IPS-18a (cell line): ENCODE measurements at regions not wholly inside any gene's neighbourhood (a gene's known extent, or its start where the extent isn't known, plus 50 kb on each side); places are given as distances from the start of the nearest gene placed in this dataset.

Experiments used
- H3K27ac ChIP-seq: one replicate; pipeline ENCODE4 v1.5.1; 2013; ENCODE audit warnings: low read length
- H3K27me3 ChIP-seq: one replicate; pipeline ENCODE4 v1.6.1; 2013; ENCODE audit warnings: mild to moderate bottlenecking, low read length; ENCODE audit not compliant: control insufficient read depth, insufficient read depth
- H3K36me3 ChIP-seq: one replicate; pipeline ENCODE4 v1.6.1; 2013; ENCODE audit warnings: low read depth, low read length; ENCODE audit not compliant: control insufficient read depth
- H3K4me1 ChIP-seq: one replicate; pipeline ENCODE4 v1.6.1; 2013; ENCODE audit warnings: low read depth, low read length; ENCODE audit not compliant: control insufficient read depth
- H3K4me3 ChIP-seq: one replicate; pipeline ENCODE4 v1.5.1; 2013; ENCODE audit warnings: low read length
- H3K9ac ChIP-seq: one replicate; pipeline ENCODE4 v1.6.1; 2013; ENCODE audit warnings: mild to moderate bottlenecking, low read length, moderate library complexity
- H3K9me3 ChIP-seq: one replicate; pipeline ENCODE4 v1.6.1; 2013; ENCODE audit warnings: low read depth, low read length; ENCODE audit not compliant: control insufficient read depth

DNA sequence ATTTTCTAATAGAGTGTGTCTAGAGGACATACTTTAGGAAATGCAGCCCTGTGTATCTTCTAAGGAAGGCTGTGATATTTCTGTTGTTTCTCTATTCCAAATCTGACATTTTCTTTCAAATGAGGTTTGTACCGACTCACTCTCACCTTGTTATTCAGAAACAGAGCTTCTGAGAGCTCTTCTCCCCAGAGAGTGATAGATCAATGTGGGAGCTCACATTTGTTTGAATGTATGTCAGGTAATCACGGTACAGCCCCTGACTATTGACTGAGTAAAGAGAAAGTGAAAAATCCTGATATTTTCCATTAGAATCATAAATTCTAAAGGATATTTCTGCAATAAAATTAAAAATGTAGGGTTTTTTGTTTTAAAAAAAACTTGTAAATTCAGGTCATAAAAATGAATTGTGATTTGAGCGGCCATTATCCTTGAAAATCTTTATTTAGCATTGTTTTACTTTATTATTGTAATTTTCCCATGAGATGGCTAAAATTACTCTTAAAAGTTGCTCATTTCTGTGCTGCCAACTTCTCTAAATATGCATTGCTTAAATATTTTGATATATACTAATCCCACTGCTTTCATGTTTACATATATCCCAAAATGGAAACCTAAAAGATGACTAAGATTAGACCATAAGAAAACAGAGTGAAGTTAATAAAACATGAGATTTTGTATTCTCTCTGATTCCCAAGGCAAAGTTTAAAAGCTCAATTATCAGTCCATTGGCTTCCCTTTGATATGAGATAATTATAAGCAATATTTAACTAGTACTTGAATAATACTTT is 1226.8 kb upstream of the CITED2 start:
- Histone ChIP-seq H3K36me3 (no peaks in the 10 kb centered on the region), H3K27ac (no peak overlapping the region), H3K4me1 (no peaks in the 10 kb centered on the region), H3K4me3 (no peak overlapping the region), H3K9me3 (no peaks in the 10 kb centered on the region), H3K27me3 (no peaks in the 10 kb centered on the region), H3K9ac (no peak overlapping the region)

DNA sequence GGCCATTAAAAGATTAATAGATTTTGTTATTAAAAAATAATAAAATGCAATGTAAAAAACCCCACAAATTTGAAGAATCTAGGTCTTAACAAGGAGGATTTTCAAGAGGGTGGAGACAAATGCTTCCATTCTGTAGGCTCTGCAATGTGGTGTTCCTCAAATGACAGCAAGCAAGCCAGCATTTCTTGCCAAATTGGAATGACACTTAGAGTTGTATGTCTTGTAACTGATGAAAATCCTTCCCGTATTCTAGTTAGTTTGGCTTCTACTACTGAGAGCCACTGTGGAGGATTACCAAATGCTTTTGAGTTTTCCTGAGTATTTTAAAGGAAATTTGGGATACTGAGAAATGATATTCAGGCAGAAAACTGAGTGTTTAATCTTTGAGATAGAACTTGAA is 1225.5 kb upstream of the CITED2 start:
- no peak overlapping the region for H3K9ac ChIP-seq
- H3K4me1 ChIP-seq = no peaks in the 10 kb centered on the region
- no peaks in the 10 kb centered on the region for H3K27me3 ChIP-seq
- no peak overlapping the region for H3K4me3 ChIP-seq
- H3K36me3 ChIP-seq = no peaks in the 10 kb centered on the region
- no peak overlapping the region for H3K27ac ChIP-seq
- H3K9me3 ChIP-seq = no peaks in the 10 kb centered on the region

DNA sequence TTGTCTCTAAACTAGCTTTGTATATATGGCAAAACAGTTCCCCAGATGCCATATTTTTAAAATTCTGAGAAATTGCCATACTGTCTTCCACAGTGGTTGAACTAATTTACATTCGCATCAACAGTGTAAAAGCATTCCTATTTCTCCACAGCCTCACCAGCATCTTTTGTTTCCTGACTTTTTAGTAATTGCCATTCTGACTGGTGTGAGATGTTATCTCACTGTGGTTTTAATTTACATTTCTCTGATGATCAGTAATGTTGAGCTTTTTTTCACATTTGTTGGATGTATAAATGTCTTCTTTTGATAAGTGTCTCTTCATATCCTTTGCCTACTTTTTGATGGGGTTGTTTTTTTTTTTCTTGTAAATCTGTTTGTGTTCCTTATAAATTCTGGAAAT is 1222.7 kb upstream of the CITED2 start:
- Histone ChIP-seq H3K9me3 (no peaks in the 10 kb centered on the region), H3K4me1 (no peaks in the 10 kb centered on the region), H3K4me3 (no peak overlapping the region), H3K36me3 (no peaks in the 10 kb centered on the region), H3K9ac (no peak overlapping the region), H3K27me3 (no peaks in the 10 kb centered on the region), H3K27ac (no peak overlapping the region)

DNA sequence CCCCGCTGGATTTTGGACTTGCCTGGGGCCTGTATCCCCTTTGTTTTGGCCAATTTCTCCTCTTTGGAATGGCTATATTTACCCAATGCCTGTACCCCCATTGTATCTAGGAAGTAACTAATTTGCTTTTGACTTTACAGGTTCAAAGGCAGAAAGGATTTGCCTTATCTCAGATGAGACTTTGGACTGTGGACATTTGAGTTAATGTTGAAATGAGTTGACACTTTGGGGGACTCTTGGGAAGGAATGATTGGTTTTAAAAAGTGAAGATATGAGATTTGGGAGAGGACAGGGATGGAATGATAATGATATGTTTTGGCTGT is 1220.3 kb upstream of the CITED2 start:
- H3K4me1 ChIP-seq = no peaks in the 10 kb centered on the region
- H3K36me3 ChIP-seq = no peaks in the 10 kb centered on the region
- no peak overlapping the region for H3K9ac ChIP-seq
- H3K27ac ChIP-seq = no peak overlapping the region
- H3K4me3 ChIP-seq = no peak overlapping the region
- no peaks in the 10 kb centered on the region for H3K27me3 ChIP-seq
- no peaks in the 10 kb centered on the region for H3K9me3 ChIP-seq

DNA sequence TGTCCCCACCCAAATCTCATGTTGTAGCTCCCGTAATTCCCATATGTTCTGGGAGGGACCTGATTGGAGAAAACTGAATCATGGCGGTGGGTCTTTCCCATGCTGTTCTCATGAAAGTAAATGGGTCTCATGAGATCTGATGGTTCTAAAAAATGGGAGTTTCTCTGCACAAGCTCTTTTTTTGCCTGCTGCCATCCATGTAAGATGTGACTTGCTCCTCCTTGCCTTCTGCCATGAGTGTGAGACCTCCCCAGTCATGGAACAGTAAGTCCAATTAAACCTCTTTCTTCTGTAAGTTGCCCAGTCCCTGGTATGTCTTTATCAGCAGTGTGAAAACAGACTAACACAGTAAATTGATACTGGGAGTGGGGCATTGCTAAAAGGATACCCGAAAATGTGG is 1218.4 kb upstream of the CITED2 start:
- Histone ChIP-seq H3K36me3 (no peaks in the 10 kb centered on the region), H3K9ac (no peak overlapping the region), H3K4me1 (no peaks in the 10 kb centered on the region), H3K27ac (no peak overlapping the region), H3K4me3 (no peak overlapping the region), H3K27me3 (no peaks in the 10 kb centered on the region), H3K9me3 (no peaks in the 10 kb centered on the region)

DNA sequence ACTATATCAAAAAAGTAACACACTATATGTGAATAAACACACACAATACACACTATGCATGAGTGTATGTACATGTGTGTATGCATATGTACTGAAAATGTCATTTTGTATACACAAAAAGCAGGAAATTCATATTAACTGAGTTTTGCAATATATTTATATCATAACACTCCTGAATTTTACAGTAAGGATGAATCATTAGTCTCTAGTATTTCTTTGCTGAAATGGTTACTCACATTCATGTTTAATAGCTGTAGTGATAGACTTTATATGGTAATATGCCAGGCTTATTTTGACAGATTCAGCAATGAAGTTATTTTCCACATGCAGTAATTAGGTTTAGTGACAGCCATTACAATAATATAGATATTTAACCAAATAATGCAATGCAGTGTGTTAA is 1216.2 kb upstream of the CITED2 start:
- no peaks in the 10 kb centered on the region for H3K4me1 ChIP-seq
- H3K27me3 ChIP-seq = no peaks in the 10 kb centered on the region
- no peaks in the 10 kb centered on the region for H3K36me3 ChIP-seq
- H3K9me3 ChIP-seq = no peaks in the 10 kb centered on the region
- no peak overlapping the region for H3K9ac ChIP-seq
- H3K27ac ChIP-seq = no peak overlapping the region
- no peak overlapping the region for H3K4me3 ChIP-seq

DNA sequence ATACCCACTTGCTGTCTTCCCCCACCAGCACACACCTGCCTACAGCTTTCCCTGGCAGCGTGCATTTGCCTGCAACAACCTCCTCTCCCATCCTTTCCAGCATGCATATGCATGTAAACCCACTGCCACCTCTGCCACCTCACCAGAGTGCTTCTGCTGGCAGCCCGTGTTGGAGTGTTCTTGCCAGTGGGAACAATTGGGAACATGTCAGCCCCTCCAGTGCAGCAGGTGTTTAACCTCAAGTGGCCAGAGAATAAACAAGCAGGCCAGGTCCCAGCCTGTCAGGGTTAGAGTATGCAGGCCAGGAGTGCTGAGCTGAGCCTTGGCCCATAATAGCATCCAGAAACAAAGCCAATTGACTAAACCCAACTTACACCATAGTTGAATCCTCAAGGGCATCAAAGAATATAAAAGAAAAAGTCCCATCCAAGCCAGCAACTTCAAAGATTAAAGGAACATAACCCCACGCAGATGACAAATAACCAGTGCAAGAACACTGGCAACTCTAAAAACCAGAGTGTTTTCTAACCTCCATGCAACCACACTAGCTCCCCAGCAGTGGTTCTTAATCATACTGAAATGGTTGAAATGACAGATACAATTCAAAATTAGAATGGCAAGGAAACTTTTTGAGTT is 1212.1 kb upstream of the CITED2 start:
- H3K36me3 ChIP-seq = no peaks in the 10 kb centered on the region
- no peaks in the 10 kb centered on the region for H3K4me1 ChIP-seq

DNA sequence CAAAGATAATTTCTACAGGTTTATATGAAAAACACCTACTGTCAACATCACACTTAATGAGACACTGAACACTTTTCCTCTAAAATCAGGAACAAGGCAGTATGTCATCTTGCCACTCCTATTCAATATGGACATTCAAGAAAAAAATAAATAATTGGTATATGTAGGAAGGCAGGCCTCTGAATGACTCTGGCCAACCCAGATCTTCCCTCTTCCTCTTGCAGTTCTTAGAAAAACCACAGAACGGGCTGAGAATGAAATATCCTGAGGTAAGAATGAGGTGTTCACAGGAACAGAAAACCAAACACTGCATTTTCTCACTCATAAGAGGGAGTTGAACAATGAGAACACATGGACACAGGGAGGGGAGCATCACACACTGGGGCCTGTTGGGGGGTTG is 1207.2 kb upstream of the CITED2 start:
- H3K27ac ChIP-seq = no peak overlapping the region
- H3K4me3 ChIP-seq = no peak overlapping the region
- no peaks in the 10 kb centered on the region for H3K9me3 ChIP-seq
- no peaks in the 10 kb centered on the region for H3K4me1 ChIP-seq
- H3K36me3 ChIP-seq = no peaks in the 10 kb centered on the region
- no peak overlapping the region for H3K9ac ChIP-seq
- H3K27me3 ChIP-seq = no peaks in the 10 kb centered on the region

More for the DNA sequence above, 1212.1 kb upstream of the CITED2 start:
- Histone ChIP-seq H3K4me3 (no peak overlapping the region), H3K9me3 (no peaks in the 10 kb centered on the region), H3K27me3 (no peaks in the 10 kb centered on the region), H3K27ac (no peak overlapping the region), H3K9ac (no peak overlapping the region)

DNA sequence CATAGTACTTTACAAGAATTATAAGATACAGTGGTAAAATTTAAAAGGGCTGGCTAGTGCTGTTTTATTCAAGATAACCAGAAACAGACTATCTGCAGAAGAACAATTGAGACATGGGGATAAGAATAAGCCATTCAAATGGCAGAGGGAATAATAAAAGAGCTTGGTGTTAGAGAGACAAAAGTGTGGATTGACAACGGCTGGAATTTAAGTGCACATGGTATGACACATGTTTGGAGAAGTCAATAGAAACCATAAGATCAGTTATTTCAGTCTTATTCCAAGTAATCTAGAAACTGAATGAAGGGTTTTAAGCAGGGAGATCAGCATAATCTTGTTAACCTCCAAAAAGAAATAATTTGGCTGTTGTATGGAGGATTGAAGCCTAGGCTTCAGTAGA is 1205.5 kb upstream of the CITED2 start:
- Histone ChIP-seq H3K4me1 (no peaks in the 10 kb centered on the region), H3K36me3 (no peaks in the 10 kb centered on the region), H3K27ac (no peak overlapping the region), H3K9me3 (no peaks in the 10 kb centered on the region), H3K27me3 (no peaks in the 10 kb centered on the region), H3K9ac (no peak overlapping the region), H3K4me3 (no peak overlapping the region)

DNA sequence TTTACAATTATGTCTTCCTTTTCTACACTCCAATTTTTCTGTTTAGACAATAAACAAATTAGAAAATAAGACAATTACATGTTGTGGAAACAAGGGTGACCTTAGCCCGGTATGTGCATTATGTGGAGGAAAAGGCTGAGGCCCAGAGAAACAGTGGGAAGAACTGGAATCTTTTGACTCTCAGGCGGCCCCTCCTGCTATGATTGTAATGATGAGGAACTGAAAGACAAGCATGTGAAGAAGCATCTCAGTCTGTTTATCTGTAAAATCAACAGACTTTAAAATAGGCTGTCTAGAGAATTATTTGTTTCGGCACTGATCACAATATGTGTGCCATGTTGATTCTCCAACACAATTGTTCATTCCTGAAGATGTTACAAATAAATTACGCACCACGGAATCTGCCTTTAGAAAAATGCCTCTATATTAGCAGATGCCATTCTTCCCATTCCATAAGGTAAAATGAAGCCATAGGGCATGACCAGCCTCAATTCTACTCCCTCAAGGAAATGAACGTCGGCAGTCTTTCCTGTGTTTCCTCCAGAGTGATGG is 1201.6 kb upstream of the CITED2 start:
- H3K27ac ChIP-seq = no peak overlapping the region
- no peaks in the 10 kb centered on the region for H3K9me3 ChIP-seq
- no peak overlapping the region for H3K4me3 ChIP-seq
- H3K36me3 ChIP-seq = no peaks in the 10 kb centered on the region
- no peaks in the 10 kb centered on the region for H3K27me3 ChIP-seq
- H3K9ac ChIP-seq = no peak overlapping the region
- peaks cover 5% of the 10 kb centered on the region for H3K4me1 ChIP-seq

DNA sequence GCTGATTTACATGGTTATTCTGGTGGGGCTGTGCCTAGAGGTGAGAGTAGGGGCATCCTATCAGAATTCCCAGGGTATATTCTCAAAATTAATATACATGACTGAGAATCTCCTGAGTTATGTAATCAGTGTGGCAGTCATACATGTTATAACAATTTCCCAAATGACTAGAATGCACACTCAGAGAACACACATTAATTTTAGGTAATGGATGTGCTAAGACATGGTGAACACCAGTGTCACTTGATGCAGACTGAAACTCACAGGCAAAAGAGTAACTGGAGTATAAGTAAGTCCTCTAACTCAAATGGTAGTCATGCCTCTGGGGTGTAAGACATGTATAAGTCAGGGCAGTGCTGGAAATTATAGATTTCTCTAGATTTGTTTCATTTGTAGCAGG is 1198.4 kb upstream of the CITED2 start:
- no peaks in the 10 kb centered on the region for H3K36me3 ChIP-seq
- no peaks in the 10 kb centered on the region for H3K9me3 ChIP-seq
- H3K4me3 ChIP-seq = no peak overlapping the region
- no peak overlapping the region for H3K27ac ChIP-seq
- peaks cover 5% of the 10 kb centered on the region for H3K4me1 ChIP-seq
- H3K27me3 ChIP-seq = no peaks in the 10 kb centered on the region
- no peak overlapping the region for H3K9ac ChIP-seq

DNA sequence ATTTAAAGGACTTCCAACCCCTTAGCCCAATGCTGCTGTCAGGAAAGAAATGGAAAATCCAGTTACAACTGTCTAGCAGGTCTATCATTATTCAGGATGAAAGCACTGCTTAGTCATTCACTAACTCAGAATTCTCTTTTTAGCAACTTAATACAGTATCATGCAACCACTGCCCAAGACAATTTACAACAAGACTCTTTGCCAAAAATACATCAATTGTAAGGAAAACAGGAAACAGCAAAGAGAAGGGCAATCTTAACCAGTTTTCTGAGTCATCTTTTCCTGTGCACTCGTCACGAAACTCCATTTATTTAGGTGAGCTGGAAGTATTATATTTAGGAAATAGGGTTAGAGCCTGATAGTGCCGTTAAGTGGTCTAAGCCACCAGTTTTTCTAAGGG is 1197.7 kb upstream of the CITED2 start:
- Histone ChIP-seq H3K9ac (no peak overlapping the region), H3K27me3 (no peaks in the 10 kb centered on the region), H3K4me3 (no peak overlapping the region), H3K9me3 (no peaks in the 10 kb centered on the region), H3K27ac (no peak overlapping the region), H3K36me3 (no peaks in the 10 kb centered on the region), H3K4me1 (peaks cover 5% of the 10 kb centered on the region)
